Natural killer cell (primary cell): ENCODE measurements at regions not wholly inside any gene's neighbourhood (a gene's known extent, or its start where the extent isn't known, plus 50 kb on each side); places are given as distances from the start of the nearest gene placed in this dataset.

ENCODE experiments used
- ATAC-seq, 3 donors: fragments of 150-1000 bp in 2 of 3; fragments of 200-7000 bp in 1 of 3; cut with Tn5 transposase; 1 replicate in 1 of 3; 2 replicates in 2 of 3; pipeline ENCODE4 v1.10.0; 2021; ENCODE audit warnings: mild to moderate bottlenecking in 2 of 3, moderate library complexity in 2 of 3
- DNase-seq, 2 donors: peaks; one replicate each; pipeline versions ENCODE4 v3.0.0 to v3.0.0-alpha.2; 2013 to 2021; ENCODE audit warnings: mixed read lengths in 1 of 2
- H3K27ac ChIP-seq: one replicate; pipeline ENCODE4 v1.5.1; 2013; ENCODE audit warnings: mild to moderate bottlenecking, low read length
- H3K27me3 ChIP-seq: one replicate; pipeline ENCODE4 v1.6.1; 2013; ENCODE audit warnings: low read length; ENCODE audit not compliant: control insufficient read depth, insufficient read depth
- H3K36me3 ChIP-seq: one replicate; pipeline ENCODE4 v1.6.1; 2013; ENCODE audit warnings: low read length; ENCODE audit not compliant: control insufficient read depth, insufficient read depth
- H3K4me1 ChIP-seq: one replicate; pipeline ENCODE4 v1.6.1; 2013; ENCODE audit warnings: low read length; ENCODE audit not compliant: control insufficient read depth, insufficient read depth
- H3K4me3 ChIP-seq: one replicate; pipeline ENCODE4 v1.5.1; 2013; ENCODE audit warnings: low read length
- H3K9me3 ChIP-seq: one replicate; pipeline ENCODE4 v1.6.1; 2013; ENCODE audit warnings: low read length; ENCODE audit not compliant: control insufficient read depth, insufficient read depth
- H3K27ac Mint-ChIP-seq, 2 donors: one replicate each; pipeline ENCODE4 v1.8.0; 2022; ENCODE audit warnings: mild to moderate bottlenecking in 2 of 2, mixed read lengths in 2 of 2, moderate library complexity in 1 of 2
- H3K27me3 Mint-ChIP-seq, 2 donors: one replicate each; pipeline ENCODE4 v1.8.0; 2022; ENCODE audit warnings: low read depth in 2 of 2, mixed read lengths in 2 of 2
- H3K36me3 Mint-ChIP-seq: one replicate; pipeline ENCODE4 v1.8.0; 2022; ENCODE audit warnings: mixed read lengths
- H3K4me1 Mint-ChIP-seq, 2 donors: one replicate each; pipeline ENCODE4 v1.8.0; 2022; ENCODE audit warnings: mixed read lengths in 2 of 2
- H3K4me3 Mint-ChIP-seq: one replicate; pipeline ENCODE4 v1.8.0; 2022; ENCODE audit warnings: mild to moderate bottlenecking, moderate library complexity, mixed read lengths
- H3K9me3 Mint-ChIP-seq, 2 donors: one replicate each; pipeline ENCODE4 v1.8.0; 2022; ENCODE audit warnings: mixed read lengths in 2 of 2
- WGBS: methylation state at CpG from one replicate; pipeline ENCODE4 v1.1.7; 2013; ENCODE audit warnings: missing lambda C conversion rate; ENCODE audit not compliant: insufficient coverage; 5-methylcytosine and 5-hydroxymethylcytosine counted together
- intact Hi-C: fragments of 100-400 bp; cut with micrococcal nuclease; formaldehyde crosslinking; loops from one replicate; pipeline ENCODE4 v1.14.2; 2022
- TF ChIP-seq, protein P1 (sequence below): fragments of 200-600 bp; IDR thresholded peaks from one replicate; pipeline ENCODE4 v1.8.0; 2022; ENCODE audit warnings: antibody characterized with exemption

DNA sequence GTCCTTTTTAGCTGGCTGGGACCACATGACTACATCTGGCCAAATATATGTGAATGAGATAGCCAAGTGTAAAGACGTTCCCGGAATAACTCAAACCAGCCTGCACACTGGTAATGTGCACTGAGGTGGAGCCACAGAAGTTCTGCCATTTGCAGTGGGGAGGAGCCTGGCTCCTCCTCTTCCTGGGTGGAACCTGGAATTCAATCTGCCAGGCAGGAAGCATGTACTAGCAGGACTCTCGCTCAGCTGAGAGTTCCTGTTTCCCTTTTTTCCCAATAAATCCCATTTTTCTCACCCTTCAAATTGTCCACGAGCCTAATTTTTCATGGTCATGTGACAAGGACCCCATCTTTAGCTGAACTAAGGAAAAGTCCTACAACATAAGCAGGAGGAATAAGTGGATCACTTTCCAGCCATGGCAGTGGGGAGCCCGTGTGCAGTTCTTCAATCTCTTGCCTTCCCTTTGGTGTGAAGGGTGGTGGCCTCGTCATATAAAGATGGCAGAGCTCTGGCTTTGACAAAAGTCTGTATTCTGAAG, 183.2 kb downstream of the UXS1 start:
- peaks cover 12% of the 10 kb centered on the region for H3K36me3 Mint-ChIP-seq
- WGBS, result 96% methylated on average over 6 of the region's 6 CpGs
- TF ChIP-seq, protein P1, sequence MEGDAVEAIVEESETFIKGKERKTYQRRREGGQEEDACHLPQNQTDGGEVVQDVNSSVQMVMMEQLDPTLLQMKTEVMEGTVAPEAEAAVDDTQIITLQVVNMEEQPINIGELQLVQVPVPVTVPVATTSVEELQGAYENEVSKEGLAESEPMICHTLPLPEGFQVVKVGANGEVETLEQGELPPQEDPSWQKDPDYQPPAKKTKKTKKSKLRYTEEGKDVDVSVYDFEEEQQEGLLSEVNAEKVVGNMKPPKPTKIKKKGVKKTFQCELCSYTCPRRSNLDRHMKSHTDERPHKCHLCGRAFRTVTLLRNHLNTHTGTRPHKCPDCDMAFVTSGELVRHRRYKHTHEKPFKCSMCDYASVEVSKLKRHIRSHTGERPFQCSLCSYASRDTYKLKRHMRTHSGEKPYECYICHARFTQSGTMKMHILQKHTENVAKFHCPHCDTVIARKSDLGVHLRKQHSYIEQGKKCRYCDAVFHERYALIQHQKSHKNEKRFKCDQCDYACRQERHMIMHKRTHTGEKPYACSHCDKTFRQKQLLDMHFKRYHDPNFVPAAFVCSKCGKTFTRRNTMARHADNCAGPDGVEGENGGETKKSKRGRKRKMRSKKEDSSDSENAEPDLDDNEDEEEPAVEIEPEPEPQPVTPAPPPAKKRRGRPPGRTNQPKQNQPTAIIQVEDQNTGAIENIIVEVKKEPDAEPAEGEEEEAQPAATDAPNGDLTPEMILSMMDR, result no peak

DNA sequence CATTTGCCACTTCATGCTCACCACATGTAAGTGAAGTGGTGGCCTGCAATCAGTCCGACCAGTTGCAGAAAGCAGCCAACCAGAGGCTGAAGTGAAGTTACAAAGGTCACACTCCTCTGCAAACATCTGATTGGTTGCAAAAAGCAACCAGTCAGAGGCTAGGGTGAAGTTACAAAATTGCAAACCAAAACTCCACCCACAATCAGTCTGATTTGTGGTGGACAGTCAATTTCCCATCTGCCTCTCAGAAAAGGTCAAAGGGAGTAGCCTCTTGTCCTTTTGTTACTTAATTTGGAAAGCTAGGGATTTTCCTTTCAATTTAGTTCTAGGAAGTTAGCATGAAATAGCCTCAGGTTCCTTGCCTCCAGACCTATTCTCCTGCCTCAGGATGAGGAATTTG, 185.0 kb downstream of the UXS1 start:
- intact Hi-C loops, result no loop called here

More for the DNA sequence above, 183.2 kb downstream of the UXS1 start:
- no peaks in the 10 kb centered on the region for H3K4me1 Mint-ChIP-seq
- H3K4me3 Mint-ChIP-seq, result no peak overlapping the region
- no peaks in the 10 kb centered on the region for H3K27me3 Mint-ChIP-seq
- no peak overlapping the region for H3K4me3 ChIP-seq
- DNase-seq (no peak), ATAC-seq (no peak)
- no peak overlapping the region for H3K27ac ChIP-seq
- intact Hi-C loops, result no loop called here
- no peaks in the 10 kb centered on the region for H3K36me3 ChIP-seq
- H3K9me3 ChIP-seq, result peaks cover 16% of the 10 kb centered on the region
- no peaks in the 10 kb centered on the region for H3K4me1 ChIP-seq
- peaks cover 3 to 9% of the 10 kb centered on the region in 2 donors for H3K9me3 Mint-ChIP-seq
- no peak overlapping the region for H3K27ac Mint-ChIP-seq
- no peaks in the 10 kb centered on the region for H3K27me3 ChIP-seq

DNA sequence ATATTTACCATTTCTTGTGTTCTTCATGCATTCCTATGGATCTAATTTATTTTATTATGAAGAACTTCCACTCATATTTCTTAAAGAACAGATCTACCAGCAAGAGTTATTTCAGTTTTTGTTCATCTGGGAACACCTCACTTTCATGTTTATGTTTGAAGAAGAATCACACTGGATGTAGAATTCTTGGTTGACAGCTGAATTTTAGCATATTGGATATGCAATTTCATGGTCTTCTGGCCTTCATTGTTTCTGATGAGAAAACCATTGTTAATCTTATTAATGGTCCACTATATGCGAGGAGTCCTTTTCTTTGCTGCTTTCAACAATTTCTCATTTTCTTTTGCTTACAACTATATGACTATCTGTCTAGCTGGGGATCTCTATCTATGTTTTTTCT, 189.2 kb downstream of the UXS1 start:
- DNase-seq (no peak), ATAC-seq (no peak)
- H3K4me1 Mint-ChIP-seq, result no peaks in the 10 kb centered on the region
- H3K27ac Mint-ChIP-seq, result no peak overlapping the region
- H3K4me3 Mint-ChIP-seq, result no peak overlapping the region
- Histone ChIP-seq H3K27me3 (no peaks in the 10 kb centered on the region), H3K27ac (no peak overlapping the region), H3K4me1 (no peaks in the 10 kb centered on the region), H3K4me3 (no peak overlapping the region), H3K36me3 (no peaks in the 10 kb centered on the region), H3K9me3 (peaks cover 18% of the 10 kb centered on the region)
- intact Hi-C loops, result no loop called here
- TF ChIP-seq, protein P1, result no peak
- H3K9me3 Mint-ChIP-seq, result peaks cover 3 to 23% of the 10 kb centered on the region in 2 donors
- peaks cover 39% of the 10 kb centered on the region for H3K36me3 Mint-ChIP-seq
- peaks cover 5 to 15% of the 10 kb centered on the region in 2 donors for H3K27me3 Mint-ChIP-seq
- WGBS, result no CpG with 5 or more reads among the region's 1 CpG

More for the DNA sequence above, 185.0 kb downstream of the UXS1 start:
- no peak overlapping the region for H3K27ac ChIP-seq
- no peaks in the 10 kb centered on the region for H3K36me3 ChIP-seq
- Mint-ChIP-seq H3K27ac (no peak overlapping the region), H3K36me3 (peaks cover 29% of the 10 kb centered on the region), H3K27me3 (no peaks in the 10 kb centered on the region), H3K4me3 (no peak overlapping the region), H3K4me1 (no peaks in the 10 kb centered on the region), H3K9me3 (peaks cover 3 to 23% of the 10 kb centered on the region in 2 donors)
- ATAC-seq (no peak), DNase-seq (no peak)
- no peaks in the 10 kb centered on the region for H3K27me3 ChIP-seq
- H3K9me3 ChIP-seq, result peaks cover 18% of the 10 kb centered on the region
- TF ChIP-seq, protein P1, result no peak
- H3K4me3 ChIP-seq, result no peak overlapping the region
- H3K4me1 ChIP-seq, result no peaks in the 10 kb centered on the region
- 92% methylated on average over 1 of the region's 1 CpG for WGBS
